ENCODE measurements at regions not wholly inside any gene's neighbourhood (a gene's known extent, or its start where the extent isn't known, plus 50 kb on each side); places are given as distances from the start of the nearest gene placed in this dataset.
A peak's percentile ranks its signal among the peaks of the same experiment; 100 is the strongest.

GRCh38 chr16:80489173-80489572 is 51.6 kb upstream of the DYNLRB2 start:
- in situ Hi-C loops (cut with HindIII; ENCODE audit: low sequenced_read_pairs) = no loop called here
- no peak overlapping the region for H3K4me3 ChIP-seq (ENCODE audit: low read depth, low read length)
- no peak for DNase-seq (ENCODE audit: low read depth, low spot score)
- TF ChIP-seq CTCF (IDR thresholded peaks at IDR 0.05; ENCODE audit: low read depth, low read length) = no peak

- in situ Hi-C loops (cut with HindIII; ENCODE audit: low sequenced_read_pairs) = no loop called here
- no peak overlapping the region for H3K4me3 ChIP-seq (ENCODE audit: low read depth, low read length)
- DNase-seq (ENCODE audit: low read depth, low spot score) = no peak
- TF ChIP-seq CTCF (IDR thresholded peaks at IDR 0.05; ENCODE audit: low read depth, low read length) = no peak
Measured at GRCh38 chr16:80488167-80488566, 52.6 kb upstream of the DYNLRB2 start.

DNA sequence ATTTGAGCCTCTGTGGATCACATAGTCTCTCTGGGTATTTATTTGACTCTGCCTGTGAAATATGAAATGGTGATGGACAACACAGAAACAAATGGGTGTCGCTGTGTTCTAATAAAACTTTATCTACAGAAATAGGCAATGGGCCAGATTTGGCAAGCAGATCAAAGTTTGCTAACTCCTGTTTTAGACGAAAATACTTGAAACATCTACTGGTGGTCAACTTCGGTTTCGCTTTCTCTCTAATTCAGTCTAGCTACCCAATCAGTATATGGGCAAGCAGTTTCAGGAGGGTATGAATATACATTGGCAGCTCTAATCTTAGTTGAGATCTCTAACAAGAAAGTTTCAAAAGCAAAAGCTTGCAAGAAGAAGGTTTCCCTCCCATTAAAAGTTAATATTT is 60.1 kb upstream of the DYNLRB2 start:
- TF ChIP-seq CTCF (IDR thresholded peaks at IDR 0.05; ENCODE audit: low read depth, low read length) = no peak
- in situ Hi-C loops (cut with HindIII; ENCODE audit: low sequenced_read_pairs) = no loop called here
- no peak for DNase-seq (ENCODE audit: low read depth, low spot score)
- no peak overlapping the region for H3K4me3 ChIP-seq (ENCODE audit: low read depth, low read length)

DNA sequence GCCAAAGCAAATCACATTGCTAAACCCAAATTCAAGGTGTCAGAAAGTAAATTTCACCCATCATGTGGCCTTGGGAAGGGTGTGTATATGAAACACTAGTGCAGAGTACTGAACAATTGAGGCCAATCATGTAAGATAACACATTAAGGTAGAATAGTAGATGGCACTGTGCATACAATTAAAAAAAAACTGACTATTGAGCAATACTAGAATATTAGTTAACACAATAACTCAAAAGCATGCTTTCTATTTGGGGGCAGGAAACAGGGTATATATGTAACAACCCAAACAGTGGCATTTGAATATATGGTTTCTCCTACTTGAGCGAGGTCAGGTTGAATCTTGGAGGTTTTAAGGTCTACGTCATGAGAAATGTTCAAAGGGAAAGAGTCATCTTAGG is 63.0 kb upstream of the DYNLRB2 start:
- TF ChIP-seq CTCF (IDR thresholded peaks at IDR 0.05; ENCODE audit: low read depth, low read length) = no peak
- in situ Hi-C loops (cut with HindIII; ENCODE audit: low sequenced_read_pairs) = no loop called here
- DNase-seq (ENCODE audit: low read depth, low spot score) = no peak
- H3K4me3 ChIP-seq (ENCODE audit: low read depth, low read length) = no peak overlapping the region

DNA sequence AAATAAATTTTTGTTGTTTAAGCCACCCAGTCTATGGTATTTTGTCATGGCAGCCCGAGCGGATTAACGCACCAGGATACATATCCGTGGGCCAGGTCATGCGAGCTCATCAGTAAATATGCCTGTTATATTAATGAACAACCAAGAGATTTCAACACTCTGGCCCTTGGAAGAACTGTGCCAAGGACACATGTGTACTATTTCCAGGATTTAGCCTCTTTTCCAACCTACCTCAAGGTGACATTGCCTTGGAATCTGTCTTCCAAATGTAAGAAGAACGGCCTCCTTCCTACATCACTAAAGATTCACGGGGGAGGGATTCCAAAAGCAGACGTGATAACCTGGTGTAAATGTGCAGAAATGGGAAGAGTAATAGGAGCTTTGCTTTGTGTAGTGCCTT is 72.8 kb upstream of the DYNLRB2 start:
- no peak for TF ChIP-seq CTCF (IDR thresholded peaks at IDR 0.05; ENCODE audit: low read depth, low read length)
- no peak for DNase-seq (ENCODE audit: low read depth, low spot score)
- no peak overlapping the region for H3K4me3 ChIP-seq (ENCODE audit: low read depth, low read length)
- in situ Hi-C loops (cut with HindIII; ENCODE audit: low sequenced_read_pairs) = no loop called here

GRCh38 chr16:80466024-80466987 is 74.5 kb upstream of the DYNLRB2 start:
- DNase-seq (ENCODE audit: low read depth, low spot score) = peak; percentile 42
- in situ Hi-C loops (cut with HindIII; ENCODE audit: low sequenced_read_pairs) = no loop called here
- TF ChIP-seq CTCF (IDR thresholded peaks at IDR 0.05; ENCODE audit: low read depth, low read length) = peak; percentile 81
- no peak overlapping the region for H3K4me3 ChIP-seq (ENCODE audit: low read depth, low read length)
